Osteocyte (in vitro differentiated cells): ENCODE measurements at regions not wholly inside any gene's neighbourhood (a gene's known extent, or its start where the extent isn't known, plus 50 kb on each side); places are given as distances from the start of the nearest gene placed in this dataset.
"Not testable (repeated sequence)": the region's sequence is repeated elsewhere in the genome, so short reads cannot be mapped to it uniquely, and the experiment has no call there.

Source experiments
- DNase-seq: peaks from one replicate; pipeline ENCODE4 v3.0.0; 2021; ENCODE audit warnings: mixed read lengths; ENCODE audit not compliant: unreplicated experiment; ENCODE audit errors: extremely low spot score
- H3K27ac Mint-ChIP-seq: one replicate; pipeline ENCODE4 v1.8.0; 2021; ENCODE audit warnings: mild to moderate bottlenecking, mixed read lengths; ENCODE audit not compliant: unreplicated experiment
- H3K27me3 Mint-ChIP-seq: one replicate; pipeline ENCODE4 v1.8.0; 2021; ENCODE audit warnings: mixed read lengths; ENCODE audit not compliant: unreplicated experiment
- H3K36me3 Mint-ChIP-seq: one replicate; pipeline ENCODE4 v1.8.0; 2021; ENCODE audit warnings: mixed read lengths; ENCODE audit not compliant: unreplicated experiment
- H3K4me1 Mint-ChIP-seq: one replicate; pipeline ENCODE4 v1.8.0; 2021; ENCODE audit warnings: mixed read lengths; ENCODE audit not compliant: unreplicated experiment
- H3K4me3 Mint-ChIP-seq: one replicate; pipeline ENCODE4 v1.8.0; 2021; ENCODE audit warnings: mild to moderate bottlenecking, moderate library complexity, mixed read lengths; ENCODE audit not compliant: unreplicated experiment
- H3K9me3 Mint-ChIP-seq: one replicate; pipeline ENCODE4 v1.8.0; 2021; ENCODE audit warnings: mixed read lengths; ENCODE audit not compliant: unreplicated experiment
- TF ChIP-seq, protein P1 (sequence below): fragments of 200-600 bp; sonication (generic); IDR thresholded peaks from 2 replicates; pipeline ENCODE4 v1.5.0; 2021; ENCODE audit warnings: antibody characterized with exemption, mild to moderate bottlenecking, moderate library complexity

DNA sequence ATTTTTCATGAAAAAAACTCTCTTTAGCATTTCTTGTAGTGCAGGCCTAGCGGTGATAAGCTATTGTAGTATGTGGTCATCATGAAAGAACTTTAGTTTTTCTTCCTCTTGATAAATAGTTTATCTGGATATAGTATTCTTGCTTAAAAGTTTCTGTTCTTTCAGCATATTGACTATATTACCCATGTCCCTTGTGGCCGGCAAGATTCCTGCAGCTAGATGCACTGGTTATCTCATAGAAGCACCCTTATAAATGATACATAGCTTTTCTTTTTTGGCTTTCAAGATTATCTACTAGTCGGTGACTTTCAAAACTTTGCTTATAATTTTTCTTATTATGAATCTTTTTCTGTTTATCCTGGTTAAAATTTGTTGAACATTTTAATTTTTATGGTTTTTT is 234.8 kb downstream of the ALG10 start:
- TF ChIP-seq, protein P1, sequence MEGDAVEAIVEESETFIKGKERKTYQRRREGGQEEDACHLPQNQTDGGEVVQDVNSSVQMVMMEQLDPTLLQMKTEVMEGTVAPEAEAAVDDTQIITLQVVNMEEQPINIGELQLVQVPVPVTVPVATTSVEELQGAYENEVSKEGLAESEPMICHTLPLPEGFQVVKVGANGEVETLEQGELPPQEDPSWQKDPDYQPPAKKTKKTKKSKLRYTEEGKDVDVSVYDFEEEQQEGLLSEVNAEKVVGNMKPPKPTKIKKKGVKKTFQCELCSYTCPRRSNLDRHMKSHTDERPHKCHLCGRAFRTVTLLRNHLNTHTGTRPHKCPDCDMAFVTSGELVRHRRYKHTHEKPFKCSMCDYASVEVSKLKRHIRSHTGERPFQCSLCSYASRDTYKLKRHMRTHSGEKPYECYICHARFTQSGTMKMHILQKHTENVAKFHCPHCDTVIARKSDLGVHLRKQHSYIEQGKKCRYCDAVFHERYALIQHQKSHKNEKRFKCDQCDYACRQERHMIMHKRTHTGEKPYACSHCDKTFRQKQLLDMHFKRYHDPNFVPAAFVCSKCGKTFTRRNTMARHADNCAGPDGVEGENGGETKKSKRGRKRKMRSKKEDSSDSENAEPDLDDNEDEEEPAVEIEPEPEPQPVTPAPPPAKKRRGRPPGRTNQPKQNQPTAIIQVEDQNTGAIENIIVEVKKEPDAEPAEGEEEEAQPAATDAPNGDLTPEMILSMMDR: no peak
- DNase-seq: no peak
- no peaks in the 10 kb centered on the region for H3K27me3 Mint-ChIP-seq
- no peak overlapping the region for H3K27ac Mint-ChIP-seq
- peaks cover 3% of the 10 kb centered on the region for H3K36me3 Mint-ChIP-seq
- H3K9me3 Mint-ChIP-seq: peaks cover 28% of the 10 kb centered on the region
- no peak overlapping the region for H3K4me3 Mint-ChIP-seq
- no peaks in the 10 kb centered on the region for H3K4me1 Mint-ChIP-seq

DNA sequence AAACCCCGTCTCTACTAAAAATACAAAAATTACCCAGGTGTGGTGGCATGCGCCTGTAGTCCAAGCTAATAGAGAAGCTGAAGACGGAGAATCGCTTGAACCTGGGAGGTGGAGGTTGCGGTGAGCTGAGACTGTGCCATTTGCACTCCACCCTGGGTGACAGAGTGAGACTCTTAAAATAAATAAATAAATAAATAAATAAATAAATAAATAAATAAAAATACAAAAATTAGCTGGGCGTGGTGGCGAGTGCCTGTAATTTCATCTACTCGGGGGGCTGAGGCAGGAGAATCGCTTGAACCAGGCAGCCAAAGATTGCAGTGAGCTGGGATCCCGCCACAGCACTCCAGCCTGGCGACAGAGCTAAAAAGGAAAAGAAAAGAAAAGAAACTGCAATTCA is 239.8 kb downstream of the ALG10 start:
- H3K4me3 Mint-ChIP-seq, DNase-seq, H3K36me3 Mint-ChIP-seq, H3K27me3 Mint-ChIP-seq, H3K4me1 Mint-ChIP-seq, H3K27ac Mint-ChIP-seq: not testable (repeated sequence)
- peaks cover 49% of the 10 kb centered on the region for H3K9me3 Mint-ChIP-seq

DNA sequence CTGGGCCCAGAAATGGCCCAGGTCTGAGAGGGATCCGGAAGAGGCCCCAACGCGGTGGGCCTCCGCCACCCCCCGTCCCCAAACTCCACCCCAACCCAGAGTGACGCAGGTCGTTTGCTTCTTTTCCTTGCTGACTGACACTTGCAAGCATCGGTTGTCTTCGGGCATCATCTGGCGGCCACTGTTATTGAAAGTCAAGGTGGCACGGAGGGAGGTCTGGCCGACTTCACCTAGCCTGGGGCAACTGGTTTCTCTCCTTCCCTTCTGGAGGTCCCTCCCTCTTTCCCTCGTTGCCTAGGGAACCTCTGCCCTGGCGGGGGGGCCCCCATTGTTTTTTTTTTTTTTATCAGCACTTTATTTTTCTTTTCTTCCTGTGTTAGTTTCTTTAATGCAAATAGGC is 241.8 kb downstream of the ALG10 start:
- no peak for DNase-seq
- Mint-ChIP-seq H3K27me3 (no peaks in the 10 kb centered on the region), H3K27ac (no peak overlapping the region), H3K36me3 (no peaks in the 10 kb centered on the region), H3K9me3 (peaks cover 41% of the 10 kb centered on the region), H3K4me1 (no peaks in the 10 kb centered on the region), H3K4me3 (no peak overlapping the region)
- TF ChIP-seq, protein P1: no peak

DNA sequence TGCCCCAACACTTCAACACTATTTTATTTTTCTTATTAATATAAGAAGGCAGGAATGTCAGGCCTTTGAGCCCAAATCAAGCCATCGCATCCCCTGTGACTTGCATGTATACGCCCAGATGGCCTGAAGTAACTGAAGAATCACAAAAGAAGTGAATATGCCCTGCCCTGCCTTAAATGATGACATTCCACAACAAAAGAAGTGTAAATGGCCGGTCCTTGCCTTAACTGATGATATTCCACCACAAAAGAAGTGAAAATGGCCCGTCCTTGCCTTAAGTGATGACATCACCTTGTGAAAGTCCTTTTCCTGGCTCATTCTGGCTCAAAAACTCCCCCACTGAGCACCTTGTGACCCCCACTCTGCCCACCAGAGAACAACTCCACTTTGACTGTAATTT is 251.4 kb downstream of the ALG10 start:
- not testable (repeated sequence) for H3K27ac Mint-ChIP-seq, DNase-seq, H3K4me1 Mint-ChIP-seq, H3K36me3 Mint-ChIP-seq, H3K4me3 Mint-ChIP-seq, H3K27me3 Mint-ChIP-seq
- peaks cover 18% of the 10 kb centered on the region for H3K9me3 Mint-ChIP-seq

DNA sequence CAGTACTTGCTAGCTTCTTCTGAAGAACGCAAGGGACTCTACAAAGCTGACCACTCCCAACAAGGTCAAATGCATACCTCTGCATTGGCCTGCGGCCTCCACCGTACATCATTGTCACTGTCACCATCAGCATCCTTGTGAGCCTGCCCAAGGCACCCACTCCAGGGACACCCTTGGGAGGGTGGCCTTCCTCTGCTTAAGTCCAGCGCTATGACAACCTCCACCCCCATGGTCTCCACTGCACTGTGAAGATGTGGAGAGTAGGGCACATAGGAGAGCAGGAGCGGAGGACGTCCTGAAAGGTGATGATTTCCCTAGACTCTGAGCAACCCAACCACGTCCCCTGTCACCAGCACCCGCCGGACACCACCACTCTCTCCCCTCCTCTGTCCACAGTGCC is 252.8 kb downstream of the ALG10 start:
- Mint-ChIP-seq H3K4me1 (no peaks in the 10 kb centered on the region), H3K9me3 (peaks cover 24% of the 10 kb centered on the region), H3K27ac (no peak overlapping the region), H3K36me3 (no peaks in the 10 kb centered on the region), H3K27me3 (no peaks in the 10 kb centered on the region), H3K4me3 (no peak overlapping the region)
- DNase-seq: no peak
- TF ChIP-seq, protein P1: no peak

DNA sequence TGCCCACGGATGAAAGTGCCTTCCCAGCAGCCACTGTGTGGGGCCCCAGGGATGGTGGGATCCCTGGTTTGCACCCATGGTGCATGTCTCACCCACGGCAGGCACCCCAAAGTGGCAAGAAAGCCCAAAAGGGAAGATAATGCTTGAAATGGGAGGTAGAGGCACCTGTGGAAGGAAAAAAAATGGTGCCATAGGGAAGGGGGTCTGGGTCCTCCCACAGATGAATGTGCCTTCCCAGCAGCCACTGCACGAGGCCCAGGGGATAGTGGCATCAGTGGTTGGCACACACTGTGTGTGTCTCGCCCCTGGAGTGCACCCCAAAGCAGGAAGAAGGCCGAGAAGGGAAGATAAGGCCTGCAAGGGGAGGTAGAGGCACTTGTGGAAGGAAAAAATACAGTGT is 264.2 kb downstream of the ALG10 start:
- Mint-ChIP-seq H3K4me3 (no peak overlapping the region), H3K9me3 (peaks cover 34% of the 10 kb centered on the region)
- TF ChIP-seq, protein P1: no peak

More for the DNA sequence above, 264.2 kb downstream of the ALG10 start:
- H3K27me3 Mint-ChIP-seq: no peaks in the 10 kb centered on the region
- no peaks in the 10 kb centered on the region for H3K4me1 Mint-ChIP-seq
- no peak overlapping the region for H3K27ac Mint-ChIP-seq
- H3K36me3 Mint-ChIP-seq: no peaks in the 10 kb centered on the region
- DNase-seq: peak; percentile 66
